ENCODE measurements at regions not wholly inside any gene's neighbourhood (a gene's known extent, or its start where the extent isn't known, plus 50 kb on each side); places are given as distances from the start of the nearest gene placed in this dataset.

GRCh38 chr13:59479629-59480028 lies 684.1 kb downstream of the DIAPH3 start:
- TF ChIP-seq CTCF (IDR thresholded peaks at IDR 0.05): no peak
- no peak for TF ChIP-seq EP300 (IDR thresholded peaks at IDR 0.05)

All from upper lobe of left lung (tissue), 4 donors.